ENCODE measurements at regions not wholly inside any gene's neighbourhood (a gene's known extent, or its start where the extent isn't known, plus 50 kb on each side); places are given as distances from the start of the nearest gene placed in this dataset.

DNA sequence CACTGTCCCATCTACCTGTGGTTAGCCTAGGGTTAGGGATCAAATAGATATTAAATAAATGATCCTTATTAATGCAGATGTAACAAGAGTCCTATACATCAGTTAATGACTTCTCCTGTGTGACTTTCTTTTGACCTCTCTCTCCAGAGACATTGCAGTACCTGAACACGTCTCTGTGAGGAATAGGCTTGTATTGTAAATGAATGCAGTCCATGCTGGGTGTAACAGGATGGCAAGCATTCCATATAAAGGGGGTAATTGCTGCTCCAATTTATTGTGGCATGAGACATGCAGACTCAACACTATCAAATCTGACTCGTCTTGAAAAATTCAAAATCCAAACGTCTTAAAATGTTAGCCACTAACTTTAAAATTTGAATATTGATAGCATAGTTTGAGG is 189.5 kb downstream of the PRDM2 start:
- H4K20me1 ChIP-seq (ENCODE audit: insufficient read depth, low read length): no peaks in the 10 kb centered on the region
- H3K4me1 Mint-ChIP-seq: no peaks in the 10 kb centered on the region
- no peak overlapping the region for H3K27ac Mint-ChIP-seq
- H3K4me2 ChIP-seq (replicated peaks; ENCODE audit: extremely low read depth, low read length, poor library complexity, severe bottlenecking): no peak overlapping the region
- no peak for DNase-seq
- peaks cover 0 to 14% of the 10 kb centered on the region in 2 donors for H3K9me3 ChIP-seq (replicated peaks in 1 of 2; ENCODE audit: control insufficient read depth in 1 of 2, insufficient read depth in 1 of 2, low read length in 2 of 2)
- no peak overlapping the region for H3K27ac ChIP-seq (ENCODE audit: low read depth in 1 of 2, low read length in 2 of 2)
- H2AFZ ChIP-seq (ENCODE audit: insufficient read depth, low read depth, low read length, poor library complexity, severe bottlenecking): no peak overlapping the region
- peaks cover 16 to 39% (median 36%) of the 10 kb centered on the region in 3 donors for H3K27me3 Mint-ChIP-seq (ENCODE audit: low read depth in 3 of 3)
- H3K4me3 Mint-ChIP-seq: peak overlapping the region in 1 of 2 donors; percentile 30
- H3K36me3 Mint-ChIP-seq: no peaks in the 10 kb centered on the region
- peaks cover 3 to 18% (median 9%) of the 10 kb centered on the region in 7 donors for H3K9me3 Mint-ChIP-seq
- H3K9ac ChIP-seq (ENCODE audit: insufficient read depth, low read length, poor library complexity, severe bottlenecking): no peak overlapping the region
- H3K4me3 ChIP-seq (replicated peaks in 1 of 3; ENCODE audit: low read depth in 2 of 3, low read length in 3 of 3): no peak overlapping the region
- WGBS (ENCODE audit: insufficient coverage): no CpG with 5 or more reads among the region's 3 CpGs
- TF ChIP-seq, protein P1, sequence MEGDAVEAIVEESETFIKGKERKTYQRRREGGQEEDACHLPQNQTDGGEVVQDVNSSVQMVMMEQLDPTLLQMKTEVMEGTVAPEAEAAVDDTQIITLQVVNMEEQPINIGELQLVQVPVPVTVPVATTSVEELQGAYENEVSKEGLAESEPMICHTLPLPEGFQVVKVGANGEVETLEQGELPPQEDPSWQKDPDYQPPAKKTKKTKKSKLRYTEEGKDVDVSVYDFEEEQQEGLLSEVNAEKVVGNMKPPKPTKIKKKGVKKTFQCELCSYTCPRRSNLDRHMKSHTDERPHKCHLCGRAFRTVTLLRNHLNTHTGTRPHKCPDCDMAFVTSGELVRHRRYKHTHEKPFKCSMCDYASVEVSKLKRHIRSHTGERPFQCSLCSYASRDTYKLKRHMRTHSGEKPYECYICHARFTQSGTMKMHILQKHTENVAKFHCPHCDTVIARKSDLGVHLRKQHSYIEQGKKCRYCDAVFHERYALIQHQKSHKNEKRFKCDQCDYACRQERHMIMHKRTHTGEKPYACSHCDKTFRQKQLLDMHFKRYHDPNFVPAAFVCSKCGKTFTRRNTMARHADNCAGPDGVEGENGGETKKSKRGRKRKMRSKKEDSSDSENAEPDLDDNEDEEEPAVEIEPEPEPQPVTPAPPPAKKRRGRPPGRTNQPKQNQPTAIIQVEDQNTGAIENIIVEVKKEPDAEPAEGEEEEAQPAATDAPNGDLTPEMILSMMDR (IDR thresholded peaks at IDR 0.05): no peak
- intact Hi-C loops (cut with micrococcal nuclease): no loop called here
- H3K4me1 ChIP-seq (ENCODE audit: control insufficient read depth in 1 of 2, insufficient read depth in 2 of 2, low read length in 2 of 2): no peaks in the 10 kb centered on the region
- H3K79me2 ChIP-seq (ENCODE audit: insufficient read depth, low read length): no peaks in the 10 kb centered on the region
- H3K36me3 ChIP-seq (replicated peaks in 1 of 2; ENCODE audit: control insufficient read depth in 1 of 2, insufficient read depth in 2 of 2, low read length in 2 of 2): no peaks in the 10 kb centered on the region
- H3K27me3 ChIP-seq (ENCODE audit: control insufficient read depth in 2 of 2, insufficient read depth in 2 of 2, low read length in 2 of 2): peaks cover 56 to 66% of the 10 kb centered on the region in 2 donors

- no peak overlapping the region for H3K27ac Mint-ChIP-seq
- H3K4me1 ChIP-seq (ENCODE audit: control insufficient read depth in 1 of 2, insufficient read depth in 2 of 2, low read length in 2 of 2): no peaks in the 10 kb centered on the region
- H3K9ac ChIP-seq (ENCODE audit: insufficient read depth, low read length, poor library complexity, severe bottlenecking): no peak overlapping the region
- 94% methylated on average over 2 of the region's 2 CpGs for WGBS (ENCODE audit: insufficient coverage)
- H3K4me3 ChIP-seq (replicated peaks in 1 of 3; ENCODE audit: low read depth in 2 of 3, low read length in 3 of 3): no peak overlapping the region
- peaks cover 3 to 18% (median 9%) of the 10 kb centered on the region in 7 donors for H3K9me3 Mint-ChIP-seq
- no peaks in the 10 kb centered on the region for H3K36me3 Mint-ChIP-seq
- H3K4me2 ChIP-seq (replicated peaks; ENCODE audit: extremely low read depth, low read length, poor library complexity, severe bottlenecking): no peak overlapping the region
- H3K79me2 ChIP-seq (ENCODE audit: insufficient read depth, low read length): no peaks in the 10 kb centered on the region
- peaks cover 0 to 14% of the 10 kb centered on the region in 2 donors for H3K9me3 ChIP-seq (replicated peaks in 1 of 2; ENCODE audit: control insufficient read depth in 1 of 2, insufficient read depth in 1 of 2, low read length in 2 of 2)
- intact Hi-C loops (cut with micrococcal nuclease): no loop called here
- H4K20me1 ChIP-seq (ENCODE audit: insufficient read depth, low read length): no peaks in the 10 kb centered on the region
- H3K4me1 Mint-ChIP-seq: no peaks in the 10 kb centered on the region
- H3K4me3 Mint-ChIP-seq: peak overlapping the region in 1 of 2 donors; percentile 56
- H2AFZ ChIP-seq (ENCODE audit: insufficient read depth, low read depth, low read length, poor library complexity, severe bottlenecking): no peak overlapping the region
- H3K27me3 ChIP-seq (ENCODE audit: control insufficient read depth in 2 of 2, insufficient read depth in 2 of 2, low read length in 2 of 2): peaks cover 56 to 75% of the 10 kb centered on the region in 2 donors
- H3K27me3 Mint-ChIP-seq (ENCODE audit: low read depth in 3 of 3): peaks cover 24 to 42% (median 36%) of the 10 kb centered on the region in 3 donors
- TF ChIP-seq, protein P1 (IDR thresholded peaks at IDR 0.05): no peak
- H3K36me3 ChIP-seq (replicated peaks in 1 of 2; ENCODE audit: control insufficient read depth in 1 of 2, insufficient read depth in 2 of 2, low read length in 2 of 2): no peaks in the 10 kb centered on the region
- H3K27ac ChIP-seq (ENCODE audit: low read depth in 1 of 2, low read length in 2 of 2): no peak overlapping the region
- DNase-seq: no peak
Observed at GRCh38 chr1:13890766-13891165, 190.8 kb downstream of the PRDM2 start.
